LNCAP (cell line): ENCODE measurements at regions not wholly inside any gene's neighbourhood (a gene's known extent, or its start where the extent isn't known, plus 50 kb on each side); places are given as distances from the start of the nearest gene placed in this dataset.

Experiments
- CTCF ChIP-seq: fragments of 450-650 bp; IDR thresholded peaks from 2 replicates; pipeline ENCODE4 v1.5.1; 2017; ENCODE audit warnings: mild to moderate bottlenecking

- no peak for TF ChIP-seq CTCF
Measured at GRCh38 chr7:136635751-136636150, 232.7 kb upstream of the CHRM2 start.

GRCh38 chr7:136618818-136619217, 249.6 kb upstream of the CHRM2 start:
- no peak for TF ChIP-seq CTCF

DNA sequence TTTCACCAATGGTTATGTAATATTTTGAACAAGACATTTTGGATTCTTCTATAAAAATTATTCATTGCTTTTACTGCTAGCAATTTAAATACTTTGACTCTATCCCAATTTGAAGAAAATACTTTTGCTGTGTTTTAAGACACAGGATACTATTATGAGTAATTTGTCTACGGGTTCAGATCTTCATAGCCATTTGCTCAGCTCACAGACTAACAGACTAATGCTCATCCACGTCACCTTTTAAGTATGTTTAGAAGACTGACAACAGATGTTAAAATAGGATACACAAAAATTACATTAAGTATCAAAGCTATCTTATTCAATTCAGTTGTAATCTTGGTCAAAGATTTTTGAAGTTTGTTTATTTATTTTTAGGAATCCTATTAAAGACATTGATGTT, 251.3 kb upstream of the CHRM2 start:
- no peak for TF ChIP-seq CTCF

DNA sequence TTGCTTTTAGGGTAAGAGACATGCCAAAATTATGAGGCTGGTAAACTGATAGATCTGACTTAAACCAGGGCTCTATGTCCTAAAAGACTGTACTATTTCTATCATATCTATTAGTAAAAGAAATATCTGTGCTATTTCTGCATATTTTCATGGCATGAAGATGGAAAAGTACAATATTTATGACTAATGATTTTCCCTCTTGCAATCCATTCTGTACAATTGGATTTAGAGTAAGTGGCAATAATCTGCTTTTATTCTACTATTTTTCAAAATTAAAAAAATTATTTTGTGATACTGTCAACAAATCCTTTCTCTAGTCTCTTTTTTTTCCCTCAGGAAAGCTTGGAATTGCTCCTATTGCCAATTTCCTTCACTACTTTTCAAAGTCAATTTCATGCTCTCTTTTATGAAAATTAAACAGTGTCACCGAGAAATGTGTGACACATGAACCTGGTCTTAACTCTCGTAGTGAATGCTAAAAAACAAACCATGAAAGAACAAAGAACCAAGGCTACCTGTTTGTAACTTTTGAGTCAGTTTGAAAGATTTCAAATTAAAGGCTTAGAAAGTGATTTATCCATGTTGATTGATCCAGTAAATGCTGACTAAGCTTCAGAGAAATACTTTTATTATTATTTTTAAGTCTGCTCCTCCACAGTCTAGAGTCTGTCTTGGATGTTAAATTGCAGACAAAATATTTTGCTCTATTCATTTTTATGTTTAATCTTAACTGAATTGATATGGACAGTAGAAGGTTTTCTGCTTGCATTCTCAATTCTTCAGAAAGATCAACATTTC, 262.7 kb upstream of the CHRM2 start:
- TF ChIP-seq CTCF, result no peak

- no peak for TF ChIP-seq CTCF
Measured at GRCh38 chr7:136601772-136602171, 266.7 kb upstream of the CHRM2 start.

- no peak for TF ChIP-seq CTCF
Measured at GRCh38 chr7:136600475-136600874, 268.0 kb upstream of the CHRM2 start.

- no peak for TF ChIP-seq CTCF
Measured at GRCh38 chr7:136594739-136595144, 273.7 kb upstream of the CHRM2 start.

GRCh38 chr7:136588216-136588615, 280.2 kb upstream of the CHRM2 start:
- no peak for TF ChIP-seq CTCF
